Thyroid gland (tissue), 4 donors: ENCODE measurements at regions not wholly inside any gene's neighbourhood (a gene's known extent, or its start where the extent isn't known, plus 50 kb on each side); places are given as distances from the start of the nearest gene placed in this dataset.

Experiments used
- CTCF ChIP-seq, 6 experiments: fragments of 200-600 bp in 3 of 6; fragments of 450-650 bp in 3 of 6; sonication (generic) in 3 of 6; IDR thresholded peaks; one replicate each; pipeline ENCODE4 v1.5.1; 2016 to 2019; ENCODE audit warnings: antibody characterized with exemption in 6 of 6, mild to moderate bottlenecking in 2 of 6, inconsistent platforms in 1 of 6, moderate library complexity in 1 of 6
- POLR2A ChIP-seq, 2 donors: fragments of 450-650 bp; IDR thresholded peaks; one replicate each; pipeline ENCODE4 v1.6.1; 2017; ENCODE audit warnings: antibody characterized with exemption in 2 of 2, mild to moderate bottlenecking in 2 of 2, moderate library complexity in 1 of 2

- no peak for TF ChIP-seq POLR2A (IDR thresholded peaks at IDR 0.05)
- TF ChIP-seq CTCF (IDR thresholded peaks at IDR 0.05): no peak
These were observed 63.0 kb upstream of the PFN2 start for GRCh38 chr3:150033721-150034120.
